NCI-H524 (cell line): ENCODE measurements at regions not wholly inside any gene's neighbourhood (a gene's known extent, or its start where the extent isn't known, plus 50 kb on each side); places are given as distances from the start of the nearest gene placed in this dataset.
A peak's percentile ranks its signal among the peaks of the same experiment; 100 is the strongest.
"Not testable (repeated sequence)": the region's sequence is repeated elsewhere in the genome, so short reads cannot be mapped to it uniquely, and the experiment has no call there.

Experiments
- DNase-seq, 2 experiments: peaks; one replicate each; lab custom pipeline; 2025; lab: John Stamatoyannopoulos, UW

DNA sequence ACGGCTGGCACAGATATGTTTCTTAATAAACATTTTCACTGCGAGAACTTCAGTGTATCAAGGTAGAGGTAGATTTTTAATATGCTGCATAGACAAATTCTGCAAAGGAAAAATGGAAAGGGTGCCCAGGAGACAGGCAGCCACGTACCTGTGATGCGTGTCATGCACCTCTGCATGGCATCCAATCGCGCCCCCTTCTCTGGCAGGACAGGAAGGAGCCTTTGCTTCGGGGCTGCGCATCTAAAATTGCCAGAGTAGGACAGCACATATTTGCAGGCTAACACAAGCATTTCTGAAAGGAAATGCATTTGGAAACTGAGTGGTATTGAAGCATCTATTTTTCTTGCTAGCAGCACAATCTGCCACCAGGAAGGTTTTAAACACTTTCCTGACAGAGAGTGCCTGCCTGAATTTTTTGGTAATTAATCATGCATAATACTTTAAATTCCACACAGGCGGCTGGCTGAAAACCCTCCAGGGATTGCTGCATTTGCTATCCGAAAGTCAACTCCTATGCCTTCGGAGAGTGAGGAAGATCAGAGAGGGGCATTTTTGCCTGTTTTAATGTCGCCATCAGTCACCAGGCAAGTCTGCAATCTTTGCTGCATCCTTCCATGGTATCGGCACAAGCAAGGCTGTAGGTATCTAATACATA lies 165.1 kb upstream of the ATP10A start:
- no peak for DNase-seq

DNA sequence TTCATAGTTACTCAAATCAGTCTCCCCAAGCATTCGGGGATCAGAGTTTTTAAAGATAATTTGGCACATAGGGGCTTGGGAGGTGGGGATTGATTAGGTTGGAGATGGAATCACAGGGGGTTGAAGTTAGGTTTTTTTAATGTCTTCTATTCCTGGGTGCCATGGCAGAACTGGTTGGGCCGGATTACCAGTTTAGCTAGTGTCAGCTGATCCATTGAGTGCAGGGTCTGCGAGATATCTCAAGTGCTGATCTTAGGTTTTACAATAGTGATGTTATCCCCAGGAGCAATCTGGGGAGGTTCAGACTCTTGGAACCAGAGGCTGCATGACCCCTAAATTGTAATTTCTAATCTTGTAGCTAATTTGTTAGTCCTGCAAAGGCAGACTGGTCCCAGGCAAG lies 163.5 kb upstream of the ATP10A start:
- DNase-seq: not testable (repeated sequence)

DNA sequence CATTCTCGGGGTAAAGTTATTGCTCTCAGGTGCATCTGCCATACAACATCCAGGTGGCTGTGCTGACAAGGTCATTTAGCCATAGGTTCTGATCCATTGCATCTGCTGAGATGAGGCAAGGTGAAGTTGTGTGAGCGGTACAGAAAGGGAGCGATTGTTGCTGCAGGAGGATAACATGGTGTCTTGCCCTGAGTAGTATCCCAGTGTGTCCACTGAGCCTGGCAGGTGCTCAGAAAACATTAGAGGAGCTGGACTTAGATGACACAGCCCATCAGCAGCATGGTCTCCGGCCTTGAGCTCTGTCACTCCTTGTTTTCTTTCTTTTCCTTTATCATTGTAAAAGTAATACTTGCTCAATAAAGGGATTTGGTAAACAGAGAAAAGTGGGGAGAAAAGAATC lies 161.1 kb upstream of the ATP10A start:
- DNase-seq: no peak

DNA sequence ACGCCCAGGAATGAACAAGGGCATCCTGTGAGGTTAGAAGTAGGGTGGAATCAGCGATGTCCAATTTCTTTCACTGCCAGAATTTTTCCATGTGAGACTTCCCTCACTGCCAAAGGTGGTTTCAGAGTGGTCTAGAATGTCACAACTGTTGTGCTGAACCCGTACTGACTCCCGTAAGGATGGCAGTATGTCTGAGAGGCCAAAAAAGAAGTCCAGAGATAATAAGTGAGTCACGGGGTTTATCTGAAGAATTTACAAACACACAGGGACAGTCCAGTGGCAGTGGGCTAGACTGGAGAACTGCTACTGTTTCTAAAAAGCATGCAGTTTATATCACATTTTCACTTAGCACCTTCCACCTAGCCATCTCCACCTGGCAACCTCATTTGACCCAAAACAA lies 160.6 kb upstream of the ATP10A start:
- DNase-seq: no peak

DNA sequence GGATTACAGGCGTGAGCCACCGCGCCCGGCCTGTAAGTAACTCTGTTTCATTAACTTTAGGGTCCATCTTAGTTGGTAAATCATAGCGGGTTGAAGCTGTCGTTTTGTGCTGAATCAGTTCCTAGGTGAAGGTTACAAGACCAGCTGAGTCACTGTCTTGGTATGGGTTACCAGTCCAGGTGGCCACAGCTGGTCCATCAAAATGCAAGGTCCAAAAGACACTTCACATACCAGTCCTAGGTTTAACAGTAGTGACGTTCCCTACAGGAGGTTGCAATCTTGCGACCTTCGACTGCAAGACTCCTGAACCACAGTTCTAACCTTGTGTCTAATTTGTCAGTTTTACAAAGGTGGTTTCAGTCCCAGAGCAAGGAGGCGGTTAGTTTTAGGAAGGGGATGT lies 160.1 kb upstream of the ATP10A start:
- no peak for DNase-seq

DNA sequence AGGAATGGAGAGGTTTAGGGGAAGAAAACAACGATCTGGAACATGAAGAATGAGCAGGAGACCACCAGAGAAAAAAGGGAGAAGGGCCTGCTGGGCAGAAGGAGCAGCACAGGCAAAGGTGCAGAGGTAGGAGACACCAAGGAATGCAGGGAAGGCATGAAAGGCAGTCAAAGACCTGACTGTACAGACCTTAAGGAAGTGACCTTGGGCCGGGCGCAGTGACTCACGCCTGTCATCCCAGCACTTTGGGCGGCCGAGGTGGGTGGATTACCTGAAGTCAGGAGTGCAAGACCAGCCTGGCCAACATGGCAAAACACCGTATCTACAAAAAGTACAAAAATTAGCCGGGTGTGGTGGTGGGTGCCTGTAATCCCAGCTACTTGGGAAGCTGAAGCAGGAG lies 157.7 kb upstream of the ATP10A start:
- DNase-seq: no peak

DNA sequence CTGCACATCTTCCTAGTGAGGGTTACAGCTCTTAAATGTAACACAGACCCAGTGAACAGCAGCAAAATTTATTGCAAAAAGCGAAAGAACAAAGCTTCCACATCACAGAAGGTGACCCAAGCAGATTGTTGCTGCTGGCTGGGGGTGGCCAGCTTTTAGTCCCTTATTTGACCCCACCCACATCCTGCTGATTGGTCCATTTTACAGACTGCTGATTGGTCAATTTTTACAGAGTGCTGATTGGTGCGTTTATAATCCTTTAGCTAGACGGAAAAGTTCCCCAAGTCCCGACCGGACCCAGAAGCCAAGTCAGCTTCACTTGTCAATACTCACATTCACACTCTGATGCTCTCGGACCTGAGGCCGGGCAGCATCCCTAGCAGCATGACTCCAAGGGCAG lies 154.5 kb upstream of the ATP10A start:
- DNase-seq: no peak

DNA sequence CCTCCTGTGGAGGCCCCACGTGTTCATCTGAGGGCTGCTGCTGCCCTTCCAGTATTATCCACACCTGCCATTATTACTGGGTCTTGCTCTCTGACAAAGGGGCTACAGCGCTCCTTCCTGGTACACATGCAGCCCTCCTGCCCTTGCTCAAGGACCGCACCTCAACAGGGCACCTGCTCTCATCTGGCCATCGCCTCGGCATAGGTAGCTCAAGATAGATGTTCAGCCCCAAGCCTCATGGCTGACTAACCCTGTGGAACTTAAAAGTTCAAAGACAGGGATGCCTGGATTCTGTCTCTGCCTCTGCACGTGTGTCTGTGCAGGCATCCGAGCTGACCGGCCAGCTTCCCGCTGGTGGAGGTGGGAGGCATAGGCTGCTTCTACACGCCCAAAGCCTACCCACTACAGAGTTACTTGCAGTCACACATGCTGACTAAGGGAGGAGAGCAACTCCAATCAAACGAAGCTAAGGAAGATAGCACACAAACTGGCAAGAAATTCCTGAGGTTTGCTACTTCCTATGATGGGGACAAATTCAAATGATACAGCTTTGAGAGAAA lies 152.5 kb upstream of the ATP10A start:
- no peak for DNase-seq

DNA sequence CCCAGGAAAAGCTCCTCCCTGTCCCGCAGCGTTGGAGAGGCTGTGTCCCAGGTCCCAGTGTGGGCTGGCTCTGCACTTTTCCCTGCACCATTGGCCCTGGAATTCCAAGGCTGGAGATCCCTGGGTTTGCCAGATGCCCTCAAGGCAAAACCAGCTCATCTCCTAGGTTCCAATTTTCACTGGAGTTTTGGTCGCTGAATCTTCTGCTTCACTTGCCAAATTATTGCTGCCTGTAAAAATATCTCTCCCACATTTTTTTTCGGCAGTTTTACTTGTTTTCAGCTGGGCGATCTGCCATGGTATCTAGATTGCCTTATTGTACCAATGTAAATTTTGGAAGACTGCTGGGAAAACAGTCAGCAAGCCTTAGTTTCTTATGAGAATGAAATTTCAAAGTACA lies 150.9 kb upstream of the ATP10A start:
- no peak for DNase-seq

DNA sequence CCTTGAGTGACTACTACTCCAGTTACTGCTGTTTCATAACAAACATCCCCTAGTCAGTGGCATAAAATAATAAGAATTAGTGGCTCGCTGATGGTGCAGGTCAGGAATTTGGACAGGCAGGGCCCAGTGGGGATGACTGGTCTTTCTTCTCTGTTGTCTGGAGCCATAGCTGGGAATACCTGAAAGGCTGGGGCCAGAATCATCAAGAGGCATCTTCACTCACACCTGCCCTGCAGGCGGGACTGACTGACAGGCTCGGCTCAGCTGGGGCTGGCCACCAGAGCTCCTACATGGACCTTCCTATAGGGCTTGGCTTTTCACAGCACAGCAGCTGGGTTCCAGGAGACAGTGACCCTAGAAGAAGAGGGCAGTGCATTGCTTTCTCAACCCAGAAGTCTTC lies 148.8 kb upstream of the ATP10A start:
- no peak for DNase-seq

DNA sequence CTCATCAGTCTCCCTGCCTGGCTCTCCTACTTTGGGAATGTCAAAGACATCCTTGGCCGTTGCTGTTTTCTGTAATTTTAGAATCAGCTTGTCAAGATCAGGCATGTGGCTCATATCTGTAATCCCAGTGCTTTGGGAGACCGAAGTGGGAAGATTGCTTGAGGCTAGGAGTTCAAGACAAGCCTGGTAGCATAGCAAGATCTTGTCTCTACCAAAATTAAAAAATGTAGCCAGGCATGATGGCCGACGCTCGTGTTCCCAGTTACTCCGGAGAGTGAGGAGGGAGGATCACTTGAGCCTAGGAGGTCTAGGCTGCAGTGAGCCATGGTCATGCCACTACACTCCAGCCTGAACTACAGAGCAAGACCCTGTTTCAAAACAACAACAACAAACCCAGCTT lies 144.0 kb upstream of the ATP10A start:
- no peak for DNase-seq

DNA sequence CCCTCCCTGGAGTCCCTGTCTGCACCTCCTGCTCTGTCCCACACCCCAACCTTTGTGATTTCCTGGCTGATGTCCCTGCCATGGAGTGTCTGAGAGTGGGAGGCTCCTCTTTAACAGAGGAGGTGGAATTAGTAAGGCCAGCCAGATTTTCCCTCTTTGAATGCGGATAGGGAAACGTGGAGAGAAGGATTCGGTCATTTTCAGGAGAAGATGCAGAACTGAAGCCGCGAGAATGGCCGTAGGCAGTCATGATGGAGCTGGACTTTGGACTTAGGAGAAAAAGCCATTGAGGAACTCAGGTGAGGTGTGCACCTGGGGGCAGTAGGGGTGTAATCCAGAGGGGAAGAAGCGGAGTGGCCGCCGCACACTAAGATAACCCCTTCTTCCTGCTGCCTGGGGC lies 138.1 kb upstream of the ATP10A start:
- DNase-seq: no peak

DNA sequence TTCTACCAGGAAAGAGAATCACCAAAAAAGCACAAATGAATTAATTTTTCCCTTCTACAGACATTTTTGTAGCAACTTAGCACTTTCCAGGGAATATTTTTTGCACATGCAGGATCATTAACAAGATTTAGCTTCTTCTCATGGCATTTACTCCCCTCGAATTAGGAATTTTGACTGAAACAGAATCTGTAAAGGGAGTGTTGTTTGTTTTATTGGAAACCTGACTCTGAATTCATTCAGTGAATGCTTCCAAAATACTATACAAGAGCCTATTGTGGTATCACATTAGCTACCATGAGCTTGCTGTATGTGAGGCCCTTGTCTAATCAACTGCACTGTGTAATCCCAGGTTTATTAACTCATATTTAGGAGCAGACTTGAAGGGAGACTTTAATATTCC lies 130.4 kb upstream of the ATP10A start:
- no peak for DNase-seq

DNA sequence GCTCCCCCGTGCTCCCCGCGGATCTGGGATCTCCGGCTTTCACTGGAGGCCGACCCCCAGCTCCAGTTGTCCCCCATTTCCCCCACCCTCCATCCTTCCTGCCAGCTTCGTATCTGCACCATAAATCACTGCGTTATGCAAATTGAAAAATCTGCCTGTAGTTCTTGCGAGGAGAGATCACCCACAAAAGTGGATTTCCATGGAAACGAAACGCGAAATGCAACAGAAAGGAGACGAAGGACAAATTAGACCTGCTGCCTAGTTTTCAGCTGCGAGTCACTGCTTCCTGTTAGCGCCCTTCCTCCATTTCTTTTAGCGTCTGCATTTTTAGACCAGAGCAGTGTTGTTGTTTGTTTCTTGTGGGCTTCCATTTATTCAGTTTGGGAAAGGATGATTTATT lies 127.1 kb upstream of the ATP10A start:
- DNase-seq: no peak

DNA sequence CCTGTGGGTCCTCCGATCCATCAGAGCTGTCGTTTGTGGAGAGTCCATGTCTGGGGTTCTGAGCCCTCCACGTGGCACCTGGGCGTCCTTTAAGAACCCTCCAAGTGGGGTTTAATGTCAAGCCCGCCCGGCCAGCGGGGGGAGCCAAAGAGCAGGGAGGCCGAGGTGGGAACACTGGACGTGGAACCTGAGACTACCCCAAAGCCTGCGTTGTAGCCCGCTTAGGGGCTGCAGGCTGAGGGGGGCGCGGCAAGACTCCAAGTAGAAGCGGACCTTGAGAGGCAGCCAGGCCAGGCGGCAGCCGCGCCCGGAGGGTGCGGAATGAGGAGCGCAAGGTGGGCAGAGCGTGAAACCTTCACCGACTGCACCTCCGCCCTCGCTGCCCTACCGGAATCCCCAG lies 126.2 kb upstream of the ATP10A start:
- DNase-seq: no peak

DNA sequence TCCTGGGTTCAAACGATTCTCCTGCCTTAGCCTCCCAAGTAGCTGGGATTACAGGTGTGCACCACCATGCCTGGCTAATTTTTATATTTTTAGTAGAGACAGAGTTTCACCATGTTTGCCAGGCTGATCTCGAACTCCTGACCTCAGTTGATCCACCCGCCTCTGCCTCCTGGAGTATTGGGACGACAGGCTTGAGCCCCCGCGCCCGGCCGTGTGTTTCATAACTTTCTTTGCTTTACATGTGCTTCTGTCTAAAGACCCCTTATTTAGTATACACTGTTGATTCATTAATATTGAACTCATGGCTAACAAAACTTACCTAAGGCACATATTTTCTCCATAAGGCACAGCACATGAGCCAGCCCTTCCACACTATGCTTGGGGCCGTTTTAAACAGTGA lies 125.6 kb upstream of the ATP10A start:
- DNase-seq: not testable (repeated sequence)

DNA sequence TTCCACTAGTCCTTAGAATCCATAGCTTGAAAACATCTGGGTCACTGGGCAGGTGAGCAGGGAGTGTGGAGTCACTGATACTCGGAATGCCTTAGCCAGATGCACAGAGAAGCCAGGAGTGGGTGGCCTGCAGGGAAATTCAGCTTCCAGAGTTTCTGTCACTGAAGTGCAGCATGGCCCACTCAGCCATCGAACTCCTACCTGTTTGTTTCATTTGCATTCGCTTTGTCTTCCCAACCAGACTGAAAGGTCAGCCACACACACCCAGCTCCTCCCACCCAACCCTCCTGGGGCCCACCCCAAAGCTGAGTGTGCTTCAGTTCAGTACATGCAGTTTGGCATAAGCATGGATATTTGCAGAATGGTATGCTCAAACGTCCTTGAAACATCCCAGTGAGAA lies 124.5 kb upstream of the ATP10A start:
- no peak for DNase-seq

DNA sequence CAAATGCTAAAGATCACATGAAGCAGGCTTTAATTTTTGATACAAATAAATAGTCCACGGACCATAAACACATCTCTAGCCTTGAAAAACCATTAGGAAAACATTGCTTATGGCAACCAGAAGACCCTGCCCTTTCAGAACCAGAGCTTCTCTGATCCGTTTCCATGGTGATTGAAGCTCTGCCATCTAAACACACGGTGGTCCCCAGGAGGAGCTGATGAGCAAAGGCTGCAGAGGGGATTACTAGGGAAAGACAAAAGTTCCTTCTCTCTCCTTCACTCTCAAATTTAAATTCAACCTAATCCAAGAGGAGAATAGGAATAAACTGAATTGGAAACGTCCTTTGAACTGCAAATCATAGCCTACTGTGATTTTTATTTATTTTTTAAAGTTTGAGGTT lies 122.0 kb upstream of the ATP10A start:
- no peak for DNase-seq

DNA sequence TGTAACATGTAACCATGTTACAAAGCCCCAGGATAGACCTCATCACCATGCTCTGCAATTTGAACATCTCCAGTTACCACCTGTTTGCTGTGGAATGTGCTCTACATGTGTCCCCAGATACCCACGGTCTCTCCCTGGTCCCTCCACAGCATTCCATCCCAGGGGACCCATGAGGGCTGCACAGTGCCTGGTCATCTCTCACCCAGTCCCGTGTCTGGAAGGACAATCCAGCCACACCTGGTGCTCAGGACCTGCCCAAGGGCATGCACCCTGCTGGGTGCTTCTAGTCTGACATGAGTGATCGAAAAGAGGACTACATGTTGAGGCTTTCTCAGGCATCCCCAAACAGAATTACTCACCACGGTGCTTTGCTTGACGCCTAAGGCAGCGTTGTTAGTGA lies 119.6 kb upstream of the ATP10A start:
- no peak for DNase-seq

DNA sequence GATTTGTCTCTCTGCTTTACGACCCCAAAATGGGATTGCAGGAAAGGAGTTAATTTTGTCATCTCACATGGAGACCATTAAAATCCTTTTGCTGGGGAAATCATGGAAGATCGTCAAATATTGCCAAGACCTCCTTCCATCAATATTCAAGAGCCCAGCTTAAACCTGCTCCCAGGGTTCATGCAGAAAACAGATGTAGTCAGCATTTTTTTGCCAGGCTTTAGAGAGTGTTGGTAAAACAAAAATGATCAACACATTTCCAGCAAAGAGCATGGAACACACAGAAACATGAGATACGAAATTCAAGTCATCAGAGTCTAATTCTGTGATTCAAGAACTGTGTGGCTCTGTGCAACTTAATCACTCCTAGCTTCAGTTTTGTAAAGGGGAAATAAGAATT lies 118.0 kb upstream of the ATP10A start:
- no peak for DNase-seq

DNA sequence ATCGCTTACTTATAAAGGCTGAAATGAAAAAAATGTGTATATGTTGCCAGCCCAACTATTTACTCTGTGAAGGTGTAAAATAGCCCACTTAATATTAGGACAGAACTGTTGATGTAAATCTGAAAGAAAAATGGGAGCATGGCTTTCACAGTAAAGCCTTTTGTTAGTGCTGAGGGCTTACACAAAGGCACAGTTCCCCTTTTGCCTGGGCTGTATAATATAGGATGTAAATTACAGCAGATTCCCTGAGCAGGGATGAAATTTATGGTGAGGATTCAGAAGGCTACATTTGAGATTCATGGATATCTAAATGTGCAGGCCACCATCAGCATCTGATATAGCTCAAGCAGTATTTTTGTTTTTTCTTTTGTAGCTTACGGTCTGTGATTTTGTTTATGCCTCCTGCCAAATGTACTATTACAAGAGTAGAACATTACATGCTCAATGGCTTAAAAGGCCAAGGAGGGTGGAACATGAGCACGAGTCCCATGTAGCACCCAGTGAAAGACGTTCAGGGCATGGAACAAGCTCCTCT lies 109.1 kb upstream of the ATP10A start:
- DNase-seq: peak in 1 of 2 experiments; percentile 5

DNA sequence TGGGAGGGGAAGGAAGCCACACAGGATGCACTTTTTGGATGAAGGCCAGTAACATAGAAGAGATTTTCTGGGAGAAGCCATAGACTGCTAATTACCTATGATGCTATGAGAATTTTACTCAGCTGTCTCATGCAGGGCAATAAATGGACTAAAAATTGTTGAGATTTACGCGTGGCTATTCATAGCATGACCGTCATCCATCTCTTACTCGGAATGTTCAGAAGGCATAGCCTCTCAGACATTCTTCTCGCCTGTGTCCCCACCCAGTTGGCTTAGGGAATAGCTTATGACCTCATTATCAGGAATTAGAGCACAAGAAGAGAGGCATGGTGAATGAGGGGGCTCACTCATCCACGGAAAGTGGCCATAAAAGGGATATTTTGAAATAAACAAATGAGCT lies 107.9 kb upstream of the ATP10A start:
- no peak for DNase-seq

DNA sequence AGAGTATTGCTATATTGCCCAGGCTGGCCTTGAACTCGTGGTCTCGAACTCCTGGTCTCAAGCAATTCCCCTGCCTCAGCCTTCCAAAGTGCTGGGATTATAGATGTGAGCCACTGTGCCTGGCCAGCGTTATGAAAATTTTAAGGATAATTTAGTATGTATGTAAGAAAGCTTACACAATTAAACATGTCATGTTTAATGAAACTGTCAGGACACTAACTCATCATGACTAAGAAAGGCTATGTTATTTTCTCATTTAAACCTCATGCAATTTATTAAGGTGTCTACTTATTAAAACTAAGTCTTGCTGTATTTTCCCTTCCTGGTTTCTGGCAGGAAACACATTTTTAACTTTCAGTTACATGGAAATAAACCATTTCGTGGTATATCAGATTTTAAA lies 106.8 kb upstream of the ATP10A start:
- no peak for DNase-seq

DNA sequence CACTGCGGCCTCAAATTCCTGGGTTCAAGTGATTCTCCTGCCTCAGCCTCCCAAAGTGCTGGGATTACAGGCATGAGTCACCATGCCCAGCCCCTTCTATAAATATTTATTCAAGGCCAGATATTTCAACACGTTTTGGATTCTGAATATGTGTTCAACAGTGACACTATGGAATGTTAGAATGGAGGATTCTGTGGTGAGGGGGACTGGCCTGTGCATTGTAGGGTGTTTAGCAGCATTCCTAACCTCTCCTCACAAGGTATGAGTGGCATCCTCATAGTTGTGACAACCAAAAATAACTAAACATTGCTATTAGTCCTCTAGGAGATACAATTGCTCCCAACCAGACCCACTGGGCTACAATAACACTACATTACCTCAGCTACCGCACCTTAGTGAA lies 104.0 kb upstream of the ATP10A start:
- no peak for DNase-seq
